OCI-LY3 (cell line): ENCODE measurements at regions not wholly inside any gene's neighbourhood (a gene's known extent, or its start where the extent isn't known, plus 50 kb on each side); places are given as distances from the start of the nearest gene placed in this dataset.

Experiments used
- EZH2phosphoT487 ChIP-seq: fragments of 200-600 bp; shearing (Covaris generic); IDR thresholded peaks from 2 replicates; pipeline ENCODE4 v1.6.1; 2018; ENCODE audit warnings: antibody characterized with exemption, mixed run types, low read depth
- TF ChIP-seq, protein P1 (sequence below): fragments of 200-600, 300-600 bp; sonication (generic); IDR thresholded peaks from 2 replicates; pipeline ENCODE4 v1.5.1; 2014; ENCODE audit warnings: antibody characterized with exemption, low read length, low read depth

DNA sequence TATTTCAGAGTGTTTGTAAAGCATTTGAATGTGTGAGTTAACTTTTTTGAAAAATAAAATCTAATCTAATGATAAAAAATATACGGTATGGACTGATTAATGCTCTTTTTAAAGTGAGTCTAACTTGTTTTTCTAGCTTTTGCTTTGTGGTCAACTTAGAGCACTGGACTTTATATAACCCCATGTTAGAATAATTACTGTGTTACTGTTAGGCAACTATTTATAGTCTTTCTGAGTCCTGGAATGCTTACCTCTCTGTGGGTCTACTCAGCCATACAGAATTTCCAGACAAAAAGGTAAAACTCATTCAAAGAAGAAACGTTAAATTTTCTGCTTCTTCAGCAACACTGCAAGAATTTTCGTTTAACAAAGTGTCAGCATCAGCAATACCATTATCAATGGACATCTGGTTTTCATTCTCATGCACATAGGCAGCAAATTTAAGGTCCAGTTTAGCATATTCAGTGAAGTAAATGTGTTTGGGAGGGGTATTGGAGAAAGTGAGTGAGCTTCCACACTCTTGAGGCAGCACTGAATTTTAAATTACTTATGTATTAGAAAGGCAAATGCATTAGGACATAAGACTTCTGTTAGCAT is 664.7 kb upstream of the NEGR1 start:
- TF ChIP-seq, protein P1, sequence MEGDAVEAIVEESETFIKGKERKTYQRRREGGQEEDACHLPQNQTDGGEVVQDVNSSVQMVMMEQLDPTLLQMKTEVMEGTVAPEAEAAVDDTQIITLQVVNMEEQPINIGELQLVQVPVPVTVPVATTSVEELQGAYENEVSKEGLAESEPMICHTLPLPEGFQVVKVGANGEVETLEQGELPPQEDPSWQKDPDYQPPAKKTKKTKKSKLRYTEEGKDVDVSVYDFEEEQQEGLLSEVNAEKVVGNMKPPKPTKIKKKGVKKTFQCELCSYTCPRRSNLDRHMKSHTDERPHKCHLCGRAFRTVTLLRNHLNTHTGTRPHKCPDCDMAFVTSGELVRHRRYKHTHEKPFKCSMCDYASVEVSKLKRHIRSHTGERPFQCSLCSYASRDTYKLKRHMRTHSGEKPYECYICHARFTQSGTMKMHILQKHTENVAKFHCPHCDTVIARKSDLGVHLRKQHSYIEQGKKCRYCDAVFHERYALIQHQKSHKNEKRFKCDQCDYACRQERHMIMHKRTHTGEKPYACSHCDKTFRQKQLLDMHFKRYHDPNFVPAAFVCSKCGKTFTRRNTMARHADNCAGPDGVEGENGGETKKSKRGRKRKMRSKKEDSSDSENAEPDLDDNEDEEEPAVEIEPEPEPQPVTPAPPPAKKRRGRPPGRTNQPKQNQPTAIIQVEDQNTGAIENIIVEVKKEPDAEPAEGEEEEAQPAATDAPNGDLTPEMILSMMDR, result no peak
- no peak for TF ChIP-seq EZH2phosphoT487
